SK-N-MC (cell line): ENCODE measurements at regions not wholly inside any gene's neighbourhood (a gene's known extent, or its start where the extent isn't known, plus 50 kb on each side); places are given as distances from the start of the nearest gene placed in this dataset.

Experiments
- EZH2 ChIP-seq: fragments of 200-600 bp; sonication (generic); IDR thresholded peaks from one replicate; pipeline ENCODE4 v1.6.1; 2017; ENCODE audit warnings: antibody characterized with exemption
- POLR2AphosphoS5 ChIP-seq: IDR thresholded peaks from 2 replicates; pipeline ENCODE4 v1.6.1; 2012; ENCODE audit warnings: mild to moderate bottlenecking, low read depth, low read length, borderline replicate concordance

- TF ChIP-seq POLR2AphosphoS5 (no peak), EZH2 (no peak)
These were observed 428.5 kb downstream of the ETS1 start for GRCh38 chr11:128158860-128159259.
